ENCODE measurements at regions not wholly inside any gene's neighbourhood (a gene's known extent, or its start where the extent isn't known, plus 50 kb on each side); places are given as distances from the start of the nearest gene placed in this dataset.
"Not testable (repeated sequence)": the region's sequence is repeated elsewhere in the genome, so short reads cannot be mapped to it uniquely, and the experiment has no call there.

DNA sequence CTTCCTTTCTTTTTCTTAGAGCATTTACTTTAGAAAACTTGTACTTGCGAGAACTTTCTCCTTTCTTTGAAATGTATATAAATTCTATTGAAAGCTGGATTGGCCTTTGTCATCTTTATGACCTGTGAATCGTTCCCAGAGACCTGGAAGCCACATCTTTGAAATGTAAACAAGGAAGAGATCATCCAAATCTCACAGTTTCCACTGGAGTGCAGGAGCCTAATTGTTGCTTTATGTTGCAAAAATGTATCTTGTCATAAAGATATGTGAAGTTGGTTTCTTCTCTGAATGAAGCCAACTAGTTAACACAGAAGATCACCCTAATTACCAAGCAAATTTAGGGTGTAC is 1101.8 kb downstream of the TAF11L14 start:
- Histone ChIP-seq H4K20me1 (ENCODE audit: insufficient read depth, poor library complexity, severe bottlenecking) (no peaks in the 10 kb centered on the region), H3K4me2 (no peak overlapping the region), H2AFZ (no peak overlapping the region), H3K27me3 (no peaks in the 10 kb centered on the region), H3K9me2 (replicated peaks; ENCODE audit: insufficient read depth) (no peaks in the 10 kb centered on the region), H3K79me2 (no peaks in the 10 kb centered on the region), H3K27ac (no peak overlapping the region), H3K36me3 (replicated peaks; ENCODE audit: insufficient read depth, low read depth) (no peaks in the 10 kb centered on the region), H3K9me3 (ENCODE audit: low read depth) (no peaks in the 10 kb centered on the region), H3K4me3 (no peak overlapping the region), H3K4me1 (ENCODE audit: insufficient read depth) (no peaks in the 10 kb centered on the region)
- WGBS (ENCODE audit: low lambda C conversion rate, missing lambda C conversion rate): 33% methylated on average over 2 of the region's 2 CpGs
- TF ChIP-seq EZH2phosphoT487 (IDR thresholded peaks at IDR 0.05; ENCODE audit: low read depth, severe bottlenecking, unreplicated experiment) (no peak), EZH2 (IDR thresholded peaks at IDR 0.05; ENCODE audit: borderline replicate concordance) (no peak)
- no peak for DNase-seq (ENCODE audit: low spot score)

DNA sequence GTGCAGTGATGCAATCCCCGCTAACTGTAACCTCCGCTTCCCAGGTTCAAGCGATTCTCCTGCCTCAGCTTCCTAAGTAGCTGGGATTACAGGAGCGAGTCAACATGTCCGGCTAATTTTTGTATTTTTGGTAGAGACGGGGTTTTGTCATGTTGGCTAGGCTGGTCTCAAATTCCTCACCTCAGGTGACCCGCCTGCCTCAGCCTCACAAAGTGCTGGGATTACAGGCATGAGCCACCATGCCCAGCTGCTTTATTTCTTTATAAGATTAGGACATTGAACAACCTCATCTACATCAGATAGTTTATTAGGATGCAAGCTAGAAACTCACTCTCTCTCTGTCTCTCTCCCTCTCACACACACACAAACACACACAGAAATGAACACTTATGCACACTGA is 1102.5 kb downstream of the TAF11L14 start:
- H3K79me2 ChIP-seq; H3K36me3 ChIP-seq (replicated peaks; ENCODE audit: insufficient read depth, low read depth); H4K20me1 ChIP-seq (ENCODE audit: insufficient read depth, poor library complexity, severe bottlenecking); H3K4me1 ChIP-seq (ENCODE audit: insufficient read depth); DNase-seq (ENCODE audit: low spot score); H3K9me3 ChIP-seq (ENCODE audit: low read depth); H3K9me2 ChIP-seq (replicated peaks; ENCODE audit: insufficient read depth); H2AFZ ChIP-seq; H3K4me2 ChIP-seq; H3K4me3 ChIP-seq; H3K27ac ChIP-seq; H3K27me3 ChIP-seq: not testable (repeated sequence)
- WGBS (ENCODE audit: low lambda C conversion rate, missing lambda C conversion rate): 71% methylated on average over 7 of the region's 7 CpGs

DNA sequence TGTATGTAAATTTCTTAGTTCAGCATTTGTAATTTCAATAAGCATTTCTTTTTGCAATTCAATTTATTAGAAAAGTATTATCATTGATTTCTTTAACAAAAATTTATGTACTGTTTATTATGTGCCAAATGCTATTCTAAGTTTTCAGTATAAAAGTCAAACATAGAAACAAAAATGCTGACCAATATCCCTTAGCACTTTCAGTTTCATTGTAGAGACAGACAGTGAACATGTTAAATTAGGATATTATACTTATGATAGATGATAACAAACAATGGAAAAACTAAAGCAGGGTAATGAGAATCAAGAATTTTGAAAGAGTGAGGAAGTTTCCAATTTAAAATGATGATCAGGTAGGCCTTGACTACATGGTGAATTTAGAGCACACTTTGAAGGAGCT is 1106.0 kb downstream of the TAF11L14 start:
- no peaks in the 10 kb centered on the region for H3K4me1 ChIP-seq (ENCODE audit: insufficient read depth)

GRCh38 chr5:18742830-18743229 is 1108.6 kb downstream of the TAF11L14 start:
- Histone ChIP-seq H3K9me3 (ENCODE audit: low read depth) (no peaks in the 10 kb centered on the region), H3K4me3 (no peak overlapping the region), H3K27ac (no peak overlapping the region), H3K9me2 (replicated peaks; ENCODE audit: insufficient read depth) (no peaks in the 10 kb centered on the region), H3K79me2 (no peaks in the 10 kb centered on the region), H3K27me3 (no peaks in the 10 kb centered on the region), H3K36me3 (replicated peaks; ENCODE audit: insufficient read depth, low read depth) (no peaks in the 10 kb centered on the region), H2AFZ (no peak overlapping the region), H4K20me1 (ENCODE audit: insufficient read depth, poor library complexity, severe bottlenecking) (no peaks in the 10 kb centered on the region), H3K4me1 (ENCODE audit: insufficient read depth) (no peaks in the 10 kb centered on the region), H3K4me2 (no peak overlapping the region)
- no peak for TF ChIP-seq EZH2phosphoT487 (IDR thresholded peaks at IDR 0.05; ENCODE audit: low read depth, severe bottlenecking, unreplicated experiment)
- TF ChIP-seq, protein P1, sequence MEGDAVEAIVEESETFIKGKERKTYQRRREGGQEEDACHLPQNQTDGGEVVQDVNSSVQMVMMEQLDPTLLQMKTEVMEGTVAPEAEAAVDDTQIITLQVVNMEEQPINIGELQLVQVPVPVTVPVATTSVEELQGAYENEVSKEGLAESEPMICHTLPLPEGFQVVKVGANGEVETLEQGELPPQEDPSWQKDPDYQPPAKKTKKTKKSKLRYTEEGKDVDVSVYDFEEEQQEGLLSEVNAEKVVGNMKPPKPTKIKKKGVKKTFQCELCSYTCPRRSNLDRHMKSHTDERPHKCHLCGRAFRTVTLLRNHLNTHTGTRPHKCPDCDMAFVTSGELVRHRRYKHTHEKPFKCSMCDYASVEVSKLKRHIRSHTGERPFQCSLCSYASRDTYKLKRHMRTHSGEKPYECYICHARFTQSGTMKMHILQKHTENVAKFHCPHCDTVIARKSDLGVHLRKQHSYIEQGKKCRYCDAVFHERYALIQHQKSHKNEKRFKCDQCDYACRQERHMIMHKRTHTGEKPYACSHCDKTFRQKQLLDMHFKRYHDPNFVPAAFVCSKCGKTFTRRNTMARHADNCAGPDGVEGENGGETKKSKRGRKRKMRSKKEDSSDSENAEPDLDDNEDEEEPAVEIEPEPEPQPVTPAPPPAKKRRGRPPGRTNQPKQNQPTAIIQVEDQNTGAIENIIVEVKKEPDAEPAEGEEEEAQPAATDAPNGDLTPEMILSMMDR (IDR thresholded peaks at IDR 0.05; ENCODE audit: poor library complexity): no peak
- 90% methylated on average over 7 of the region's 7 CpGs for WGBS (ENCODE audit: low lambda C conversion rate, missing lambda C conversion rate)
- DNase-seq (ENCODE audit: low spot score): no peak

More for the DNA sequence above, 1106.0 kb downstream of the TAF11L14 start:
- no peak for DNase-seq (ENCODE audit: low spot score)
- Histone ChIP-seq H4K20me1 (ENCODE audit: insufficient read depth, poor library complexity, severe bottlenecking) (no peaks in the 10 kb centered on the region), H3K4me2 (no peak overlapping the region), H3K27ac (no peak overlapping the region), H3K9me2 (replicated peaks; ENCODE audit: insufficient read depth) (no peaks in the 10 kb centered on the region), H3K4me3 (no peak overlapping the region), H3K36me3 (replicated peaks; ENCODE audit: insufficient read depth, low read depth) (no peaks in the 10 kb centered on the region), H3K27me3 (no peaks in the 10 kb centered on the region), H3K79me2 (no peaks in the 10 kb centered on the region), H2AFZ (no peak overlapping the region), H3K9me3 (ENCODE audit: low read depth) (no peaks in the 10 kb centered on the region)
- TF ChIP-seq EZH2phosphoT487 (IDR thresholded peaks at IDR 0.05; ENCODE audit: low read depth, severe bottlenecking, unreplicated experiment) (no peak), EZH2 (IDR thresholded peaks at IDR 0.05; ENCODE audit: borderline replicate concordance) (no peak)
- TF ChIP-seq, protein P1 (IDR thresholded peaks at IDR 0.05; ENCODE audit: poor library complexity): no peak

DNA sequence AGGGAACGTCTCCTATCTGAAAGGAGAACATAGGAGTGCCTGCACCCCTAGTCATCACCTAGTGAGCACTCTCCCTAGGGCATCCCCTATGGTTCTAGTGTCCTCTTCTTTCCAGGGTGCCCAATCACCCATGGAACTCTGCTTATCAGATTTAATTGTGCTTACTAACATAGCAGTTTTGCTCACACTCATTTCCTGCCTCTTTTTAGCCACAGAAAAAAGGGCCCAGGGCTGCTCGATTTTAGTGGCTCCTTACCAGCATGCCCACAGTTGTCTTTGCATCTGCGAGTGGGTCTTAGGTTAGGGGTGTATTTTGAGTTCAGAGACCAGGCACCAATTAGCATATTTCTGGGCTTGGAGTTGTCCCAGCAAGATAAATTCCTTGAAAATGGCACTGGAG is 1110.2 kb downstream of the TAF11L14 start:
- H3K9me3 ChIP-seq (ENCODE audit: low read depth): no peaks in the 10 kb centered on the region
- 91% methylated on average over 3 of the region's 3 CpGs for WGBS (ENCODE audit: low lambda C conversion rate, missing lambda C conversion rate)
- no peak overlapping the region for H3K4me3 ChIP-seq
- no peak overlapping the region for H3K4me2 ChIP-seq
- H3K27ac ChIP-seq: no peak overlapping the region
- no peaks in the 10 kb centered on the region for H3K27me3 ChIP-seq
- TF ChIP-seq, protein P1 (IDR thresholded peaks at IDR 0.05; ENCODE audit: poor library complexity): no peak
- no peak for TF ChIP-seq EZH2phosphoT487 (IDR thresholded peaks at IDR 0.05; ENCODE audit: low read depth, severe bottlenecking, unreplicated experiment)
- TF ChIP-seq EZH2 (IDR thresholded peaks at IDR 0.05; ENCODE audit: borderline replicate concordance): no peak
- H3K36me3 ChIP-seq (replicated peaks; ENCODE audit: insufficient read depth, low read depth): no peaks in the 10 kb centered on the region
- H4K20me1 ChIP-seq (ENCODE audit: insufficient read depth, poor library complexity, severe bottlenecking): no peaks in the 10 kb centered on the region
- H3K79me2 ChIP-seq: no peaks in the 10 kb centered on the region
- no peak for DNase-seq (ENCODE audit: low spot score)
- no peaks in the 10 kb centered on the region for H3K4me1 ChIP-seq (ENCODE audit: insufficient read depth)
- H2AFZ ChIP-seq: no peak overlapping the region
- no peaks in the 10 kb centered on the region for H3K9me2 ChIP-seq (replicated peaks; ENCODE audit: insufficient read depth)
